CD4-positive, alpha-beta T cell (primary cell): ENCODE measurements at regions not wholly inside any gene's neighbourhood (a gene's known extent, or its start where the extent isn't known, plus 50 kb on each side); places are given as distances from the start of the nearest gene placed in this dataset.

ENCODE experiments used
- ATAC-seq: fragments of 200-7000 bp; cut with Tn5 transposase; one replicate; pipeline ENCODE4 v1.10.0; 2022; ENCODE audit warnings: mild to moderate bottlenecking; ENCODE audit not compliant: poor library complexity
- CTCF ChIA-PET: fragments of 350-600 bp; sonication (Branson Sonifier 250); formaldehyde crosslinking; loops from one replicate; lab custom pipeline; 2021; ENCODE audit warnings: antibody characterized with exemption, inconsistent platforms; lab: Charles Lee
- POLR2A ChIA-PET: fragments of 350-600 bp; sonication (Branson Sonifier 250); formaldehyde crosslinking; loops from one replicate; lab custom pipeline; 2021; ENCODE audit warnings: antibody characterized with exemption, inconsistent platforms; lab: Charles Lee
- DNase-seq, 14 experiments: peaks; one replicate each; pipeline ENCODE4 v3.0.0-alpha.2; 2013 to 2020; ENCODE audit warnings: mixed read lengths in 2 of 14
- H3K27ac ChIP-seq, 2 donors: one replicate each; pipeline versions ENCODE4 v1.5.1 to v1.7.0; 2013; ENCODE audit warnings: low read length in 2 of 2, low read depth in 1 of 2, mild to moderate bottlenecking in 1 of 2
- H3K27me3 ChIP-seq, 2 experiments: 1 replicate in 1 of 2; 2 replicates in 1 of 2; pipeline versions ENCODE4 v1.6.1 to v1.7.0; 2013; ENCODE audit warnings: low read length in 2 of 2, control low read depth in 1 of 2, mild to moderate bottlenecking in 1 of 2, moderate library complexity in 1 of 2; ENCODE audit not compliant: insufficient read depth in 2 of 2, control insufficient read depth in 1 of 2
- H3K36me3 ChIP-seq: one replicate; pipeline ENCODE4 v1.6.1; 2013; ENCODE audit warnings: low read length, control low read depth; ENCODE audit not compliant: insufficient read depth
- H3K4me1 ChIP-seq: one replicate; pipeline ENCODE4 v1.6.1; 2013; ENCODE audit warnings: low read length, control low read depth; ENCODE audit not compliant: insufficient read depth
- H3K4me3 ChIP-seq: one replicate; pipeline ENCODE4 v1.5.1; 2013; ENCODE audit warnings: mild to moderate bottlenecking, low read length, moderate library complexity
- H3K9me3 ChIP-seq, 2 experiments: 1 replicate in 1 of 2; 2 replicates in 1 of 2; pipeline versions ENCODE4 v1.6.1 to v1.7.0; 2013; ENCODE audit warnings: low read length in 2 of 2, mild to moderate bottlenecking in 2 of 2, control low read depth in 1 of 2, moderate library complexity in 1 of 2; ENCODE audit not compliant: control insufficient read depth in 1 of 2, insufficient read depth in 1 of 2
- H3K27ac Mint-ChIP-seq: one replicate; pipeline ENCODE4 v1.8.0; 2020; ENCODE audit warnings: mixed read lengths
- H3K27me3 Mint-ChIP-seq: one replicate; pipeline ENCODE4 v1.8.0; 2021; ENCODE audit warnings: mixed read lengths
- H3K36me3 Mint-ChIP-seq: one replicate; pipeline ENCODE4 v1.8.0; 2021; ENCODE audit warnings: low read depth, mixed read lengths
- H3K4me1 Mint-ChIP-seq: one replicate; pipeline ENCODE4 v1.8.0; 2021; ENCODE audit warnings: low read depth, mixed read lengths
- H3K4me3 Mint-ChIP-seq: one replicate; pipeline ENCODE4 v1.8.0; 2020; ENCODE audit warnings: mild to moderate bottlenecking, mixed read lengths
- H3K9me3 Mint-ChIP-seq: one replicate; pipeline ENCODE4 v1.8.0; 2020; ENCODE audit warnings: mixed read lengths
- intact Hi-C, 2 experiments: fragments of 100-400 bp; cut with DNase I in 1 of 2; cut with micrococcal nuclease in 1 of 2; formaldehyde crosslinking; loops; one replicate each; pipeline versions ENCODE4 v1.15.1 to v1.9.0; 2023 to 2025; cut with DNase I, micrococcal nuclease
- TF ChIP-seq, protein P1 (sequence below): fragments of 200-600 bp; IDR thresholded peaks from one replicate; pipeline ENCODE4 v1.8.0; 2022; ENCODE audit warnings: antibody characterized with exemption, mild to moderate bottlenecking

DNA sequence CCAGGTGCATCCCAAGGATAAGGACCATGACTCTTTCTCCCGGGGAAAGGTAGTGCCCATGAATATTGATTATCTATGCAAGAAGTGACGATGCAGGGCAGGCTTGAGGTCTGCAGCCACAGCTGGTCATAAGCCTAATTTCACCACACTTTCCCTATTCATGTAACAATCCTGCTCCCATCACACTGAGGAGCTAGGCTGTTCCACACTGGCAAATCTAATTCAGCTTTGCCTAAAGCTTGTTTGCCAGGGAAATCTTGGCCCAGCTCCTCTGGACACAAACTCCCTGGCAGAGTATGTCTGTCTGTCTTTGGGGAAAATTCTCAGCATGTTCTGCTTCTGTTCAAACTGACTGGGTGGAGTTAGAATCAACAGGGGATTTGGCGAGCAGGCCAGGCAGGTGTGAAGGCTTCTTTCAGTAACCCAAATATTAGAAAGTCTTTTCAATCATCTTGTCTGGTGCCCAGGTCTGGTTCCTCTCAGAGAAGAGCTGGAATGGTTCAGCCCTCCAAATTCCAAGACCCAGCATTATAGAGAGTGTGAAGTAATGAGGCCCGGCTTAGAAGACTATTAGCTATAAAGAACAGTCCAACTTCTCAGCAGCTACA is 88.5 kb upstream of the SPDL1 start:
- Mint-ChIP-seq H3K27me3 (peaks cover 23% of the 10 kb centered on the region), H3K27ac (no peak overlapping the region), H3K36me3 (no peaks in the 10 kb centered on the region), H3K9me3 (no peaks in the 10 kb centered on the region), H3K4me1 (no peaks in the 10 kb centered on the region), H3K4me3 (no peak overlapping the region)
- ChIA-PET POLR2A (no interaction called here), CTCF (no interaction called here)
- H3K4me3 ChIP-seq = no peak overlapping the region
- TF ChIP-seq, protein P1, sequence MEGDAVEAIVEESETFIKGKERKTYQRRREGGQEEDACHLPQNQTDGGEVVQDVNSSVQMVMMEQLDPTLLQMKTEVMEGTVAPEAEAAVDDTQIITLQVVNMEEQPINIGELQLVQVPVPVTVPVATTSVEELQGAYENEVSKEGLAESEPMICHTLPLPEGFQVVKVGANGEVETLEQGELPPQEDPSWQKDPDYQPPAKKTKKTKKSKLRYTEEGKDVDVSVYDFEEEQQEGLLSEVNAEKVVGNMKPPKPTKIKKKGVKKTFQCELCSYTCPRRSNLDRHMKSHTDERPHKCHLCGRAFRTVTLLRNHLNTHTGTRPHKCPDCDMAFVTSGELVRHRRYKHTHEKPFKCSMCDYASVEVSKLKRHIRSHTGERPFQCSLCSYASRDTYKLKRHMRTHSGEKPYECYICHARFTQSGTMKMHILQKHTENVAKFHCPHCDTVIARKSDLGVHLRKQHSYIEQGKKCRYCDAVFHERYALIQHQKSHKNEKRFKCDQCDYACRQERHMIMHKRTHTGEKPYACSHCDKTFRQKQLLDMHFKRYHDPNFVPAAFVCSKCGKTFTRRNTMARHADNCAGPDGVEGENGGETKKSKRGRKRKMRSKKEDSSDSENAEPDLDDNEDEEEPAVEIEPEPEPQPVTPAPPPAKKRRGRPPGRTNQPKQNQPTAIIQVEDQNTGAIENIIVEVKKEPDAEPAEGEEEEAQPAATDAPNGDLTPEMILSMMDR = no peak
- H3K27ac ChIP-seq = no peak overlapping the region
- DNase-seq (no peak), ATAC-seq (no peak)
- intact Hi-C loops = no loop called here
- peaks cover 0 to 5% of the 10 kb centered on the region in 2 experiments for H3K27me3 ChIP-seq
- H3K4me1 ChIP-seq = no peaks in the 10 kb centered on the region
- no peaks in the 10 kb centered on the region for H3K36me3 ChIP-seq
- H3K9me3 ChIP-seq = no peaks in the 10 kb centered on the region

DNA sequence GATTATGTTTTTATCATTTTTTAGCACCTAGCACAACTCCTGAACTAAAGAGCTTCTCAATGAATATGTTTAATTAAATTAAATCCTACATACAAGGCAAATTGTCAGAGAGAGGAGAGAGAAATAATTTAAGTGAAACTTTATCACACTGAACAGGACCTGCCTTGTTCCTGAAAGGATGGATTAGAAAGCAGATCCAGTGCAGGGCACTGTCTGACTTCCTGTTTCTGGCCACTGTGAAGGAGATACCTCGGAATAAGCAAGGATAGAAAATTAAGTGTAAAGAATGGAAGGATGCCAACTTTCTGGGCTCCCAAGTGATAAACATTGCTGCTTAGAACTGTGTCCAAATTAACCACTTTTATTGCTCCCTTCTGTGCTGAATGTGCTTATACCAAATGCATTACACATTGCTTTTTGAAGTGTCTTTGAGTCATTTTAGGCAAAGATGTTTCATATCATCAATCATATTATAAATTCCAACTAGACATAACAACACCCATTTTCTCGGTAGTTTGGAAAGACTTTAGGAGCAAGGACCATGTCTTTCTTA is 89.1 kb upstream of the SPDL1 start:
- Mint-ChIP-seq H3K4me1 (no peaks in the 10 kb centered on the region), H3K27ac (no peak overlapping the region), H3K4me3 (no peak overlapping the region), H3K36me3 (no peaks in the 10 kb centered on the region), H3K27me3 (peaks cover 24% of the 10 kb centered on the region), H3K9me3 (no peaks in the 10 kb centered on the region)
- TF ChIP-seq, protein P1 = no peak
- H3K27me3 ChIP-seq = peaks cover 0 to 5% of the 10 kb centered on the region in 2 experiments
- no peak overlapping the region for H3K27ac ChIP-seq
- DNase-seq = no peak
- no peak overlapping the region for H3K4me3 ChIP-seq
- ChIA-PET CTCF (no interaction called here), POLR2A (no interaction called here)
- no peaks in the 10 kb centered on the region for H3K9me3 ChIP-seq
- no peaks in the 10 kb centered on the region for H3K4me1 ChIP-seq
- intact Hi-C loops = no loop called here
- H3K36me3 ChIP-seq = no peaks in the 10 kb centered on the region
- ATAC-seq = no peak

DNA sequence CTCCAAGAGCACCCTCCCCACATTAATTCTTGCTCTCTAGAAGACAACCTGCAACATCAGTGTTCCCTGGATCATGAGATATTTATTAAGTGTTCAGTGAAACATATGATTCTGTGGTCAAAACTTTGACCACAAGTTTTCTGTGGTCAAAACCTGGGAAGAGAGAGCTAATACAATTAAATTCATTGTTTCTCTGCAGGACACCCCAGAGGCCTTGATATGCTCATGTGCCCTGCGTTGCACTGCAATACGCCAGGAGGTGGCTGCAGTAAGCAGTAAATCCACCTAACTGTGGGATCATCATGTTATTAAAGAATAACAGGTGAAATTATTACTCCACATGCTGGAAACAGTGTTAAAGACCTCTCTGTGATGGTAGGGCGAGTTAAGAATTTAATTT is 109.3 kb upstream of the SPDL1 start:
- CTCF ChIA-PET = no interaction called here
- TF ChIP-seq, protein P1 = no peak
- no peak overlapping the region for H3K4me3 Mint-ChIP-seq
- peaks cover 0 to 3% of the 10 kb centered on the region in 2 experiments for H3K27me3 ChIP-seq
- DNase-seq = no peak
- H3K9me3 Mint-ChIP-seq = peaks cover 3% of the 10 kb centered on the region
- H3K36me3 Mint-ChIP-seq = no peaks in the 10 kb centered on the region
- no peak overlapping the region for H3K27ac ChIP-seq
- ATAC-seq = no peak
- intact Hi-C loops = no loop called here
- POLR2A ChIA-PET = no interaction called here
- no peaks in the 10 kb centered on the region for H3K9me3 ChIP-seq
- H3K4me3 ChIP-seq = no peak overlapping the region
- H3K4me1 Mint-ChIP-seq = no peaks in the 10 kb centered on the region
- no peaks in the 10 kb centered on the region for H3K36me3 ChIP-seq
- H3K27ac Mint-ChIP-seq = no peak overlapping the region
- H3K27me3 Mint-ChIP-seq = peaks cover 24% of the 10 kb centered on the region
- no peaks in the 10 kb centered on the region for H3K4me1 ChIP-seq
